Neural progenitor cell (in vitro differentiated cells): ENCODE measurements at regions not wholly inside any gene's neighbourhood (a gene's known extent, or its start where the extent isn't known, plus 50 kb on each side); places are given as distances from the start of the nearest gene placed in this dataset.

Experiments used
- EZH2 ChIP-seq: fragments of 200-600 bp; sonication (generic); IDR thresholded peaks from 2 replicates; pipeline ENCODE4 v1.6.1; 2017; ENCODE audit warnings: antibody characterized with exemption, mild to moderate bottlenecking, moderate library complexity
- TF ChIP-seq, protein P1 (sequence below): fragments of 200-600 bp; sonication (generic); IDR thresholded peaks from 2 replicates; pipeline ENCODE4 v1.5.1; 2017; ENCODE audit warnings: antibody characterized with exemption, mild to moderate bottlenecking

GRCh38 chr6:16811277-16811979, 50.2 kb upstream of the ATXN1 start:
- TF ChIP-seq, protein P1, sequence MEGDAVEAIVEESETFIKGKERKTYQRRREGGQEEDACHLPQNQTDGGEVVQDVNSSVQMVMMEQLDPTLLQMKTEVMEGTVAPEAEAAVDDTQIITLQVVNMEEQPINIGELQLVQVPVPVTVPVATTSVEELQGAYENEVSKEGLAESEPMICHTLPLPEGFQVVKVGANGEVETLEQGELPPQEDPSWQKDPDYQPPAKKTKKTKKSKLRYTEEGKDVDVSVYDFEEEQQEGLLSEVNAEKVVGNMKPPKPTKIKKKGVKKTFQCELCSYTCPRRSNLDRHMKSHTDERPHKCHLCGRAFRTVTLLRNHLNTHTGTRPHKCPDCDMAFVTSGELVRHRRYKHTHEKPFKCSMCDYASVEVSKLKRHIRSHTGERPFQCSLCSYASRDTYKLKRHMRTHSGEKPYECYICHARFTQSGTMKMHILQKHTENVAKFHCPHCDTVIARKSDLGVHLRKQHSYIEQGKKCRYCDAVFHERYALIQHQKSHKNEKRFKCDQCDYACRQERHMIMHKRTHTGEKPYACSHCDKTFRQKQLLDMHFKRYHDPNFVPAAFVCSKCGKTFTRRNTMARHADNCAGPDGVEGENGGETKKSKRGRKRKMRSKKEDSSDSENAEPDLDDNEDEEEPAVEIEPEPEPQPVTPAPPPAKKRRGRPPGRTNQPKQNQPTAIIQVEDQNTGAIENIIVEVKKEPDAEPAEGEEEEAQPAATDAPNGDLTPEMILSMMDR: no peak
- TF ChIP-seq EZH2: no peak
